CD4-positive, alpha-beta memory T cell (primary cell): ENCODE measurements at regions not wholly inside any gene's neighbourhood (a gene's known extent, or its start where the extent isn't known, plus 50 kb on each side); places are given as distances from the start of the nearest gene placed in this dataset.

ENCODE experiments used
- CTCF ChIA-PET: fragments of 350-600 bp; sonication (Branson Sonifier 250); formaldehyde crosslinking; loops from one replicate; lab custom pipeline; 2021; ENCODE audit warnings: inconsistent platforms; ENCODE audit not compliant: partially characterized antibody; lab: Charles Lee
- POLR2A ChIA-PET: fragments of 350-600 bp; sonication (Branson Sonifier 250); formaldehyde crosslinking; loops from one replicate; lab custom pipeline; 2021; ENCODE audit not compliant: partially characterized antibody; lab: Charles Lee
- DNase-seq, 5 donors: peaks; one replicate each; pipeline versions ENCODE4 v3.0.0 to v3.0.0-alpha.2; 2020 to 2022; ENCODE audit warnings: mixed read lengths in 1 of 5
- H3K27ac ChIP-seq: one replicate; pipeline ENCODE4 v1.7.0; 2013; ENCODE audit warnings: low read depth, low read length
- H3K27me3 ChIP-seq: 2 replicates; pipeline ENCODE4 v1.7.0; 2013; ENCODE audit warnings: mild to moderate bottlenecking, low read length, moderate library complexity; ENCODE audit not compliant: insufficient read depth
- H3K36me3 ChIP-seq: 2 replicates; pipeline ENCODE4 v1.7.0; 2013; ENCODE audit warnings: mild to moderate bottlenecking, low read length, moderate library complexity; ENCODE audit not compliant: insufficient read depth
- H3K4me1 ChIP-seq: 2 replicates; pipeline ENCODE4 v1.7.0; 2013; ENCODE audit warnings: mild to moderate bottlenecking, low read length, moderate library complexity; ENCODE audit not compliant: insufficient read depth
- H3K4me3 ChIP-seq, 2 donors: one replicate each; pipeline ENCODE4 v1.7.0; 2013; ENCODE audit warnings: low read length in 2 of 2, mild to moderate bottlenecking in 1 of 2
- H3K9me3 ChIP-seq, 2 donors: one replicate each; pipeline ENCODE4 v1.7.0; 2013; ENCODE audit warnings: low read length in 2 of 2, control low read depth in 1 of 2; ENCODE audit not compliant: control insufficient read depth in 1 of 2
- H3K27ac Mint-ChIP-seq, 7 donors: one replicate each; pipeline ENCODE4 v1.8.0; 2020 to 2021; ENCODE audit warnings: mixed read lengths in 7 of 7, mild to moderate bottlenecking in 6 of 7, inconsistent platforms in 3 of 7, moderate library complexity in 3 of 7
- H3K27me3 Mint-ChIP-seq, 2 donors: one replicate each; pipeline ENCODE4 v1.8.0; 2020 to 2021; ENCODE audit warnings: mixed read lengths in 2 of 2
- H3K36me3 Mint-ChIP-seq, 2 donors: one replicate each; pipeline ENCODE4 v1.8.0; 2020 to 2021; ENCODE audit warnings: mixed read lengths in 2 of 2, inconsistent platforms in 1 of 2, mild to moderate bottlenecking in 1 of 2
- H3K4me1 Mint-ChIP-seq, 4 donors: one replicate each; pipeline ENCODE4 v1.8.0; 2020 to 2021; ENCODE audit warnings: mixed read lengths in 4 of 4, mild to moderate bottlenecking in 1 of 4
- H3K4me3 Mint-ChIP-seq, 8 donors: one replicate each; pipeline ENCODE4 v1.8.0; 2020 to 2021; ENCODE audit warnings: mixed read lengths in 8 of 8, mild to moderate bottlenecking in 7 of 8, moderate library complexity in 6 of 8, inconsistent platforms in 3 of 8
- H3K9me3 Mint-ChIP-seq, 8 donors: one replicate each; pipeline ENCODE4 v1.8.0; 2020 to 2021; ENCODE audit warnings: mixed read lengths in 8 of 8, mild to moderate bottlenecking in 5 of 8, inconsistent platforms in 3 of 8, moderate library complexity in 1 of 8
- intact Hi-C: fragments of 100-400 bp; cut with micrococcal nuclease; formaldehyde crosslinking; loops from one replicate; pipeline ENCODE4 v1.15.1; 2023

DNA sequence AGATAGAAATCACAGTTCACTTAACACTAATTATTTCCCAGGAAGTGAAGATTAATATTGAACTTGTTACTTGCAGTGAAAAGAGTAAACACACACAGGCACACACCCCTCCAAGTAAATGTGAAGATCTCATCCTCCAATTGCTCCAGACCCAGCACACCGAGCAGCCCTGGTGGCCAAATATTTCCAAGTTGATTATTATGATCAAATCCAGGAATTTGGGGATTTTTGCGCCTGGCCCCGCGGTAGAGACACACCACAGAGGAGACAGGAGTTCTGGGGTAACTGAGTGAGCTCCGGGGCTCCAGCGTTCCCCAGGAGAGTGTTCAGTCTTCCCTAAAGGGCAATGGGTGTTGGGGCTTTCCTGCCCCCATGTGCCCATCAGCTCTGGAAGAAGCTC is 431.5 kb downstream of the BCL11B start:
- POLR2A ChIA-PET: no interaction called here
- Mint-ChIP-seq H3K36me3 (no peaks in the 10 kb centered on the region), H3K4me3 (no peak overlapping the region), H3K27ac (no peak overlapping the region), H3K9me3 (peaks cover 0 to 4% (median 0%) of the 10 kb centered on the region in 8 donors), H3K27me3 (no peaks in the 10 kb centered on the region), H3K4me1 (peaks cover 6 to 10% (median 7%) of the 10 kb centered on the region in 4 donors)
- CTCF ChIA-PET: no interaction called here
- H3K9me3 ChIP-seq: no peaks in the 10 kb centered on the region
- no peaks in the 10 kb centered on the region for H3K4me1 ChIP-seq
- H3K36me3 ChIP-seq: no peaks in the 10 kb centered on the region
- no peak overlapping the region for H3K27ac ChIP-seq
- H3K27me3 ChIP-seq: no peaks in the 10 kb centered on the region
- no peak overlapping the region for H3K4me3 ChIP-seq
- no peak for DNase-seq
- intact Hi-C loops: no loop called here

DNA sequence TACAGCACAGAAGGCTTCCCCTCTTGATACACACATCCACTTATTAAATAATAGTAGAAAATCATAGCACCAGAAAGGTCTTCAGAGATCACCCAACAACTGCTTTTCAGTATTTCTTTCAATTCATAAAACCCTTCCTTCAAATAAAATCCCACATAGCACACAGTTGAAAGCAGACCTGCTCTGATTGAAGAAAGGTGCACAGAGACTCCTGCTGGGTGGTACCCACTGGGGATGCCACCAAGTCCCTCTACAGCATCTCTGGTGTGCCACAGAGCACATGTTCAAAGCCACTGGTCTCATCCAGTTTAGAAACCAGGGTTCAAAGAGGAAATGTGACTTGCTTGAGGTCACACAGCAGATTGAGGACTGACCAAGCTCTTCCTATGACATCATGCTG is 427.5 kb downstream of the BCL11B start:
- Histone ChIP-seq H3K9me3 (no peaks in the 10 kb centered on the region), H3K36me3 (no peaks in the 10 kb centered on the region), H3K27me3 (no peaks in the 10 kb centered on the region), H3K27ac (no peak overlapping the region), H3K4me1 (no peaks in the 10 kb centered on the region), H3K4me3 (no peak overlapping the region)
- Mint-ChIP-seq H3K4me1 (peaks cover 5 to 10% (median 7%) of the 10 kb centered on the region in 4 donors), H3K27ac (peak overlapping the region in 2 of 7 donors; percentile 47 to 59), H3K36me3 (no peaks in the 10 kb centered on the region), H3K27me3 (peaks cover 0 to 2% of the 10 kb centered on the region in 2 donors), H3K4me3 (no peak overlapping the region), H3K9me3 (peaks cover 0 to 2% (median 0%) of the 10 kb centered on the region in 8 donors)
- intact Hi-C loops: no loop called here
- ChIA-PET POLR2A (interaction anchor here (0.6 kb wide), 1 partner anchor 546 kb away, joined by 3 read pairs; no protein-coding TSS in a partner anchor), CTCF (no interaction called here)
- DNase-seq: no peak

DNA sequence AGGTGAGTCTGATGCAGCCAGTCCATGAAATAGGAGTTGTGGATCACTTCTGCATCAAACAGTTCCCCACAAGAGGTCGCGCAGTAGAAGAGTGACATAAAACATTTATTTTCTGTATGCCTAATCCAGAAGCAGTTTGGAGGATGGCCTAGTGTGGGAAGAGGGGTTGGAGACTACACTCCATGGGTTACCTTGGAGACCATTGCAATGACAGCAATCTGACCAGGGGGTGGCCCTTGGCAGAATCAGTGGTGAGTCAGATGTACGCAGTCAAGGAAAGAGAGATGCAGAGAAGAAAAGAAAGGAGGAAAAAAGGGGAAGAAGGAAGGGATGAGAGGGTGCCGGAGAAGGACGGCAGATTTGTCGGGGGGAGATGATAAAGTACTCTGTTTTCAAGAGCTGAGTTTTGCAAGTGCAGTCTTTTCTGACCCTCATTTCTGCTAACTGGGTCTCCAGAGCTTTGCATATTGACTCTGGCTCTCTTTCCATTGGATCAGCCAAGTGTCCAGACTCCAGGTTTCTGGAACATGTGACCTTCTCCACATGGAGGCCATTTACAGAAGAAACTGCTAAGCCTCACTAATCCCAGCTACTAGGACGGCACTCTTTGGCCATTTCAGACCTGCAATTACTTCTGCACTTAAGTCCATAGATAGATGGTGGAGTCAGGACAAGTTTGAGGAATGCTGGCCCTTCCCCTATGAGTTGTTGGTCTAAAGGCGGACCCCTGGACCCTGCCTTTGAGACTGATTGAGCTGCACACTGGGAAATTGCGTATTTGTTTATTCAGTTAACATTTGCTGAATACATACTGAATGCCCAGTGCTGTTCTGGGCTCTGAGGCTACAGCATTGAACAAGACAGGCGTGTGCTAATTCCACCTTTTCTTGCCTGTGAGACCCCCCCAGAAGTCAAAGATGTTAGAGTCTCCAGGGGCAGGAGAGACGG is 424.2 kb downstream of the BCL11B start:
- intact Hi-C loops: no loop called here
- H3K27ac Mint-ChIP-seq: no peak overlapping the region
- no peaks in the 10 kb centered on the region for H3K27me3 ChIP-seq
- no peak for DNase-seq
- ChIA-PET CTCF (no interaction called here), POLR2A (no interaction called here)
- H3K4me3 Mint-ChIP-seq: no peak overlapping the region
- peaks cover 0 to 2% (median 0%) of the 10 kb centered on the region in 8 donors for H3K9me3 Mint-ChIP-seq
- no peak overlapping the region for H3K27ac ChIP-seq
- no peaks in the 10 kb centered on the region for H3K36me3 ChIP-seq
- no peaks in the 10 kb centered on the region for H3K4me1 ChIP-seq
- H3K4me1 Mint-ChIP-seq: peaks cover 5 to 10% (median 7%) of the 10 kb centered on the region in 4 donors
- no peaks in the 10 kb centered on the region for H3K9me3 ChIP-seq
- H3K27me3 Mint-ChIP-seq: peaks cover 0 to 2% of the 10 kb centered on the region in 2 donors
- H3K4me3 ChIP-seq: no peak overlapping the region
- no peaks in the 10 kb centered on the region for H3K36me3 Mint-ChIP-seq

DNA sequence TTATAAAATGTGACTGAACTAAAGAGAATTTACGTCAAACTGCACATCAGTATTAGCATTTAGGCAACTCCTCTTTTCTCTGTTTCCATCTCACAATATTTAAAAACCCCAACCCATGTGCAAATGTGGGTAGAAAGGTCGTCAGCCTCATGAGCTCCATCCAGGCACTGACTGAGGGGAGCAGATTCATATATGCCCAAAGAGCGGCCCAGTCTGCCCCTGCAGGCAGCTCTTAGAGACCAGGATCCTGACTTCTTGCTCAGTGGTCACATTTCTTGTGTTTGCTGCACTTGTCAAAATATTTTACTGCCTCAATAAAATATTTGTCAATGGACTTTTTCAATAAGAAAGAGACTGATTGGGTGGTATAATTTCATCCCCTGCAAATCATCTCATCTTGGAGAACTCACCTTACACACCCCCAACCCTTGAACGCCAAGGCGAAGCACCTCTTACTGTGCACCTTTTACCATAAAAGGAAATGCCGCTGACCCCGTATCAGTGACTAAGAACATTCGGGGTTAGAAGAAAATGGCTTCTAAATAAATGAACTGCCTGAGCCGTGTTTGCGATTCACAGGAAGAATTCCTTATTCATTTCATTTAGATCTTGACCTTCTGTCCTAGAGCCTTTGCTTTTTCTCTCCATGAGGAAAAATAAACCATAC is 418.8 kb downstream of the BCL11B start:
- no peaks in the 10 kb centered on the region for H3K9me3 Mint-ChIP-seq
- no peaks in the 10 kb centered on the region for H3K36me3 ChIP-seq
- no peak overlapping the region for H3K4me3 ChIP-seq
- no peak overlapping the region for H3K4me3 Mint-ChIP-seq
- H3K27ac Mint-ChIP-seq: peak overlapping the region in 1 of 7 donors; percentile 7
- H3K27me3 Mint-ChIP-seq: peaks cover 0 to 4% of the 10 kb centered on the region in 2 donors
- H3K27me3 ChIP-seq: no peaks in the 10 kb centered on the region
- intact Hi-C loops: no loop called here
- ChIA-PET POLR2A (no interaction called here), CTCF (no interaction called here)
- H3K4me1 ChIP-seq: no peaks in the 10 kb centered on the region
- H3K36me3 Mint-ChIP-seq: peaks cover 0 to 4% of the 10 kb centered on the region in 2 donors
- no peak overlapping the region for H3K27ac ChIP-seq
- no peak for DNase-seq
- peaks cover 0 to 3% (median 0%) of the 10 kb centered on the region in 4 donors for H3K4me1 Mint-ChIP-seq
- no peaks in the 10 kb centered on the region for H3K9me3 ChIP-seq

DNA sequence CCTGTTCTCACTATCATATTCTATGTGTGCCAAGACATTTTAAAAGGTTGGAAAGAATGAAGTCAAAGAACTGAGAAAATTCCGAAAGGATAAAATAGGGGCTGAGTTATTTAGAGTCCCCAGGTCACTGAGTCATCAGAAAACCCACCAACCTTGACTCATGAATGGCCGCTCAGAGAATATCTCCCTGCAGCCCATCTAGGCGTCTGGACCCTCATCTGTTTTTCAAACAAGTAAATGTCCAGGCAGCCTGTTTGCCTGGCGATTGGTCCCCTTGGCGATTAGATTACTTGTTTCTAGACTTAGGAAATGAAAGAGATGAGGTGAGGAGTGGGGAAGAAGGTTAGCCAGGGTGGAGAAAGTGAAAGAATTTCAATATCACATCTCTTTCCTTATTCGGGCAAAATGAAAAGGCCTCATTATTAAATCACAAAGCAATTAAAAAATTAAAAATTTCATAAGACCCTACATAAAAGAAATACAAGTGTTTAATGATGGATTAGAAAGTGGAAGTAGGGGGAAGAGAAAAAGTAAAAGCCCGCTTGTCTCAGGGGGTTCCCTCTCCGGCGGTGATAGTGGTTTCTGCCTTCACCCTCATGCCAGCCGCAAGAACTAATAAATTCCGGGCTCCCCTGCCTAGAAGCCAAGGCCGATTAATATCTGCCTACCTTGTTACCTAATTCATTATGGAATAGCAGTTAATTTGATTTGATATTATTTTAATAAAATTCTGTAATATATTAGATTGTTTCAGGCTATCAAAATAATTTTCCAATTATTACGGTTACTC is 415.9 kb downstream of the BCL11B start:
- Mint-ChIP-seq H3K36me3 (peaks cover 0 to 4% of the 10 kb centered on the region in 2 donors), H3K27me3 (peaks cover 0 to 5% of the 10 kb centered on the region in 2 donors), H3K9me3 (no peaks in the 10 kb centered on the region), H3K27ac (no peak overlapping the region), H3K4me1 (peaks cover 0 to 5% (median 0%) of the 10 kb centered on the region in 4 donors), H3K4me3 (no peak overlapping the region)
- intact Hi-C loops: no loop called here
- DNase-seq: no peak
- H3K4me3 ChIP-seq: no peak overlapping the region
- ChIA-PET CTCF (interaction anchor here (1.9 kb wide), 1 partner anchor 14 kb away, joined by 4 read pairs; no protein-coding TSS in a partner anchor), POLR2A (no interaction called here)
- H3K4me1 ChIP-seq: no peaks in the 10 kb centered on the region
- no peak overlapping the region for H3K27ac ChIP-seq
- no peaks in the 10 kb centered on the region for H3K36me3 ChIP-seq
- no peaks in the 10 kb centered on the region for H3K9me3 ChIP-seq
- H3K27me3 ChIP-seq: no peaks in the 10 kb centered on the region

DNA sequence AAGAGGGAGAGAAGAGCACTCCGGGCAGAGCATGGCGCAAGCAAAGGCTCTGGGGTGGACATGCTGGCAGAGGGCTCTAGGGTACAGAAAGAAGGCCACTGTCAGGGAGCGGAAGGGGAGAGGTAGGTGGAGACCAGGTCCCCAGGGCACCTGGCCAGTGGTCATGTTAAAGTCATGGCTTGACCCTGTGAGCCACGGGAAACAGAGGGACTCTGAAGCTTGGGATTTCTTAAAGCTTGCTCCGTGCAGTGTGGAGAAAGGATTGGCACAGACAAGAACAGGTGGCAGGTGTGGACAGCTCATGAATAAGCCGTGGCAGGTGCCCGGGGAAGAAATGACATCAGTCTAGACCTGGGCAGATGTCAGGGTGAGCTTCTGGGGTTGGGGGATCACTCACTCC is 413.8 kb downstream of the BCL11B start:
- no peaks in the 10 kb centered on the region for H3K36me3 ChIP-seq
- no peaks in the 10 kb centered on the region for H3K9me3 Mint-ChIP-seq
- peak overlapping the region in 1 of 7 donors; percentile 60 for H3K27ac Mint-ChIP-seq
- intact Hi-C loops: no loop called here
- no peaks in the 10 kb centered on the region for H3K27me3 ChIP-seq
- DNase-seq: no peak
- peaks cover 0 to 5% (median 0%) of the 10 kb centered on the region in 4 donors for H3K4me1 Mint-ChIP-seq
- ChIA-PET POLR2A (no interaction called here), CTCF (interaction anchor here (1.9 kb wide), 1 partner anchor 16 kb away, joined by 4 read pairs; no protein-coding TSS in a partner anchor)
- H3K9me3 ChIP-seq: no peaks in the 10 kb centered on the region
- no peak overlapping the region for H3K4me3 Mint-ChIP-seq
- H3K4me1 ChIP-seq: no peaks in the 10 kb centered on the region
- peaks cover 0 to 4% of the 10 kb centered on the region in 2 donors for H3K36me3 Mint-ChIP-seq
- H3K27ac ChIP-seq: no peak overlapping the region
- no peak overlapping the region for H3K4me3 ChIP-seq
- peaks cover 0 to 5% of the 10 kb centered on the region in 2 donors for H3K27me3 Mint-ChIP-seq
